Occipital lobe (tissue), 1 donor: ENCODE measurements at regions not wholly inside any gene's neighbourhood (a gene's known extent, or its start where the extent isn't known, plus 50 kb on each side); places are given as distances from the start of the nearest gene placed in this dataset.
"Not testable (repeated sequence)": the region's sequence is repeated elsewhere in the genome, so short reads cannot be mapped to it uniquely, and the experiment has no call there.

Experiments
- DNase-seq: peaks from one replicate; lab custom pipeline; 2025; lab: John Stamatoyannopoulos, UW

DNA sequence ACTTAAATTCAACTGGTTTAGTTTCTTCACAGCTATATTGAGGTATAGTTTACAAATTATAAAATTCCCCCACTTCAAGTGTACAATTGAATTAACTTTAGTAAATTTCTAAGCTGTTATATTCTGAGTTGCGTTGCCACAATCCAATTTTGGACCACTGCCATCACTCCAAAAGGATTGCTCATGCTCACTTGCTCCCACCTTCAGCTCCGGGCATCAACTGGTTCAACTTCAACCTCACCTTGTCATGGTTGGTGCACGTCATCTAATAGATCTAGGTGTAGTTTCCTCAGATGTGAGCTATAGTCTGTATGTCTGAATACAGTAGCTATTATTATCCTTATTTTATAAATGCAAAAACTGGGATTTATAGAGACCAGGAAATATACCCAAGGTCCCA, 942.5 kb upstream of the WWC1 start:
- no peak for DNase-seq

DNA sequence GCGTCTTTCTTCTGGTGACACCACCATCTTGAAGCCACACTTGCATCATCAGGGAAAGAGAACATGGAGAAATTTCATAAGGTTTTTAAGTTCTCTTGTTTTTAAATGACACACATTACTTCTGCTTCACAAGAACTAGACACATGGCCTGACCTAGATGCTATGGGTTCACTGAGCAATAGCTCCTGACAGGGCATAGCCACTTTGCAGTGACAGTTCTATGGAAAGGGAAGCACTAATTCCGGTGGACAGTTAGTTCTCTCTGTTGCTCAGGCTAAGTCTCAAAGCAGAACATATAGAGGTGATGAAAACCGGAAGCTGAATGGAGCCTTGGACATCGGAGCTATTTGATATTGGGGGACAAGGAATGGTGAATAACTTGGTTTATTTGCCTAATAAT, 940.1 kb upstream of the WWC1 start:
- no peak for DNase-seq

- no peak for DNase-seq
These were observed 938.6 kb upstream of the WWC1 start for GRCh38 chr5:167352801-167353200.

GRCh38 chr5:167355346-167355745, 936.1 kb upstream of the WWC1 start:
- no peak for DNase-seq

DNA sequence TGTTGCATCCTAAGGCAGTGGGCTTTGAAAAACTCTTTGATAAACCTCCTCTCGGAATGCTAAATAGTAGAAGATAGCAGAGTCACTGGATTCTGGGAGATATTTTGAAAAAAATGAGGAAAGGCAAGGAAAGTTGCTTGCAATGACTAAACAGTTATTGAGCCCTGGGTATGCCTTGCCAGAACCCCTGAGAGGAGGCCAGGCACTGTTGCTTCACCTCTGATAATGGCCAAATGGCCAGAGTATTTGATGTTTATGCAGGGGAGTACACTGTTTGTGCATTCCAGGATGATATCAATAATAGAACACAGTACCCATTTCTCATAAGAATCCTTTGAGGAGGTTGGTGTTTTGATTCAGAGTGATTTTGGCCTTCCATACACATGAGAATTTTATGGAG, 935.1 kb upstream of the WWC1 start:
- DNase-seq, result no peak

DNA sequence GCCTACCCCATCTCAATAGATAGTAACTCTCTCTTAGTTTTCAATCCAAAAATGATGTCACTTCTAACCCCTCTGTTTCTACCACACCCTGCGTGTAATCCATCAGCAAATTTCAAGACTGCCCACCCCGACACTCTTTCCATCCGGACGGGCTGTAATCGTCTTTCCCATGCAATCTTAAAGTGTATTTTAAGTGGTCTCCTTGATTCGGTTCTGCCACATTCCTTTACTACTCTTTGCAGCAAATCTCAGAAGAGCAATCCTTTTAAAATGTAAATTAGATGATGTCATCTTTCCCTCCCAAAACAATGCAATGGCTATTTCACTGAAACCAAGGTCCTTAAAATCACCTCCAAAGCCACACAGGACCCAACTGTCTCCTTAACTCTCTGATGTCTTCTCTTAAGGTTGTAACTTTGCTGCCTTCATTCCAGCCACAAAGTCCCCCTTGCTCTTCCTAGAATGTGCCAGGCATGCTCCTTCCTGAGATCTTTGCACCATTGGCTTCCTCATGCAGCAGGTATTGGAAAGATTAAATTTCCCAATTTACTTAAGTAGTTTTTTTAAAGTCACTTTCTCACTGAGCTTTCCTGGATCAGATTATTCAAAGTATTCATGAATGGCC, 932.5 kb upstream of the WWC1 start:
- DNase-seq, result no peak

GRCh38 chr5:167361795-167362194, 929.6 kb upstream of the WWC1 start:
- DNase-seq, result no peak

DNA sequence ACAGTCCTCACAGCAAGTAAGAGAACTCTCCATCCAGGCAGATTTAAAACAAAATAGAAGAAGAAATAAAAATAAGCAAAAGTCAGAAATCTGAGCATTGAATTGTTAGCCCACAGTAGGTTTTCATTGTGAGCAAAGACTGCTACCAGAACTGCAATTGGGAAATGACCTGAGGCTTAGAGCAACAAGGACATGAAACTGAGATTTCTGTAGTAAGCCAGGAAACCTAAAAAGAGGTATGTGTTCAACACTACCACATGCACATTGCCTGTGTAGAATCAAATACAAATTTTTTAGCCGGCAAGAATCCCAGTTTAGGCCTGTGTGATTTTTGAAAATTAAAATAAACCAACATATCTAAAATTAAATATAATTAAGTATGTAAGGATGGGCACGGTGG, 928.4 kb upstream of the WWC1 start:
- no peak for DNase-seq

DNA sequence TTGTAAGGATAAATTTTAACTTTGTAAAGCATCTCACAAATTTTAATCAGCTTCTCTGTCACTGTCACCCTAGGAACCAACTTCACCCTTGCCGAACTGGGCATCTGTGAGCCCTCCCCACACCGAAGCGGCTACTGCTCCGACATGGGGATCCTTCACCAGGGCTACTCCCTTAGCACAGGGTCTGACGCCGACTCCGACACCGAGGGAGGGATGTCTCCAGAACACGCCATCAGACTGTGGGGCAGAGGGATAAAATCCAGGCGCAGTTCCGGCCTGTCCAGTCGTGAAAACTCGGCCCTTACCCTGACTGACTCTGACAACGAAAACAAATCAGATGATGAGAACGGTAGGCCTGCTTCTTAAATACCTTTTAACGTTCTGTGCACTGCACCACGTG, 916.3 kb upstream of the WWC1 start:
- no peak for DNase-seq

- no peak for DNase-seq
These were observed 912.3 kb upstream of the WWC1 start for GRCh38 chr5:167378894-167379723.

GRCh38 chr5:167381457-167381856, 910.0 kb upstream of the WWC1 start:
- no peak for DNase-seq

DNA sequence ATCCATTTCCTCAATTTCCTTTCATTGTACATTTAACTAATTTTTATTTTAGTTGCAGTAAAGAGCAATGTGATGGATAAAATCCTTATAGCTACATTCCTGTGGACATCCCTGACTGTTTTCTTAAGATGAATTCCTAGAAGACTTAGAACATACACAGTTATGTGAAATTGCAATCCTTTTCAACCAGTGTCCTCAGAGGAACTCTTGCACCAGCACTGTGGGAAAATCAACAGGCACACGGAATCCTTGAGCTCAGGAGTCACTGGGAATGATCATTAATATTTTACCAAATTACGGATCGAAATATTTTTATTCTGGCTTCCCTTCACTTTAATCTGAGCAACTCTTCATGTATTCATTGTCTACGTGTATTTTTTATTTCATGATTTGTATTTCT, 901.9 kb upstream of the WWC1 start:
- DNase-seq, result no peak

DNA sequence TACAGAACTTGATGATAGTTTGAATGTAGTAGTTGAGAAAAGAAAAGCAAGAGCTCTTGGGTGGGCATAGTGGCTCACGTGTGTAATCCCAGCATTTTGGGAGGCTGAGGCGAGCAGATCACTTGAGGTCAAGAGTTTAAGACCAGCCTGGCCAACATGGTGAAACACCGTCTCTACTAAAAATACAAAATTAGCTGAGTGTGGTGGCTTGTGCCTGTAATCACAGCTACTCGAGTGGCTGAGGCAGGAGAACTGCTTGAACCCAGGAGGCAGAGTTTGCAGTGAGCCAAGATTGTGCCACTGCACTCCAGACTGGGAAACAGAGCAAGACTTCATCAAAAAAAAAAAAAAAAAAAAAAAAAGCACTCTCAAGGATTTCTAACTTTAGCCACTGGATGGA, 900.2 kb upstream of the WWC1 start:
- DNase-seq, result not testable (repeated sequence)

DNA sequence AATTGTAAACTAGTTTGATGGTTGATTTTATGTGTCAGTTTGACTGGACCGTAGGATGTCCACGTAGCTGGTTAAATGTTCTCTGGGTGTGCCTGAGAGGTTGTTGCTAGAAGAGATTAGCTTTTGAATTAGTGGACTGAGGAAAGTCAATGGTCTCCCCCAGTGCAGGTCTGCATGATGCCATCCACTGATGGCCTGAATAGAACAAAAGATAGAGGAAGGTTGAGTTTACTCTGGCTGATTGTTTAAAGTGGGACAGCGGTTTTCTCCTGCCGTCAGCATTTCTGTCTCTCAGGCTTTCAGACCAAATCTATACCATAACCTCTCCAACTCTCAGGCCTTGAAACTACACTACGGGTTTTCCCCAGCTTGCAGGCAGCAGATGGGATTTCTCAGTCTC, 899.2 kb upstream of the WWC1 start:
- DNase-seq, result no peak

GRCh38 chr5:167393358-167393757, 898.1 kb upstream of the WWC1 start:
- DNase-seq, result no peak

GRCh38 chr5:167402671-167403070, 888.8 kb upstream of the WWC1 start:
- no peak for DNase-seq

- DNase-seq, result no peak
These were observed 884.9 kb upstream of the WWC1 start for GRCh38 chr5:167406513-167406912.

DNA sequence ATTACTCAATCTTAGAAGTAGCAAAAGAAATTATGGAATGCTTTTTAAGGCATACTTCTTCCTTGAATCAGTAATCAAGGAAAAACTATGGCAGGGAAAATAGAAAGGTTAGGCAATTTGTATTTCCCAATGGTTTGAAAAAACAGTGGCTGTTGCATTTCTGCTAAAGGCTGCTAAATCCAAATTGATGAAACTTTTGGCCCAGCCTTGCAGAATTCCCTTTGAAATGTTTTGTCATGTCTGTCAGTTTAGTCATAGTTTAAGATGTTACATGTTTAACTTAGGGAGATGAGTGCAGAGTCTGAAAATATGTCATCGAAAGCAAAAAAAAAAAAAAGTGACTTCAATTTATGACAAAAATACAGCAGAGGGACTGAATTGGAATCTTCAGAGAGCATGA, 878.9 kb upstream of the WWC1 start:
- DNase-seq, result no peak

GRCh38 chr5:167413506-167413905, 877.9 kb upstream of the WWC1 start:
- DNase-seq, result no peak

DNA sequence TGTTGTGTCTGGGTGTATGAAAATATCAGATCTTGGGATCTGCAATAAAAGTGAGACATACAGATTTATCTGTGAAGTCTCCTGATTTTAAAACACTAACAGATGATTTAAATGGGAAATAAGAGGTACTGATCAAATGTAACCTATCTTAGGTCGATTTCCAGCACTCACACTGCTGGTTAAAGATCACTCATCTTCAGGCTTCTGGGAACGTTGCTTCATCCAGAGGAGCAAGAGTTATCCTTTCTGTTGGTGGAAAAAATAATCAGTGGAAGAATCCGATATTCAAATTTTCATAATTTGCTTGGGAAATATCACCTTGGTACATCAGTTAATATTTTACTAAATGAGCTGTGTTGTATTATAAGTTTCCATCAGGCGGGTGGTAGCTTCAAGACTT, 876.8 kb upstream of the WWC1 start:
- no peak for DNase-seq

DNA sequence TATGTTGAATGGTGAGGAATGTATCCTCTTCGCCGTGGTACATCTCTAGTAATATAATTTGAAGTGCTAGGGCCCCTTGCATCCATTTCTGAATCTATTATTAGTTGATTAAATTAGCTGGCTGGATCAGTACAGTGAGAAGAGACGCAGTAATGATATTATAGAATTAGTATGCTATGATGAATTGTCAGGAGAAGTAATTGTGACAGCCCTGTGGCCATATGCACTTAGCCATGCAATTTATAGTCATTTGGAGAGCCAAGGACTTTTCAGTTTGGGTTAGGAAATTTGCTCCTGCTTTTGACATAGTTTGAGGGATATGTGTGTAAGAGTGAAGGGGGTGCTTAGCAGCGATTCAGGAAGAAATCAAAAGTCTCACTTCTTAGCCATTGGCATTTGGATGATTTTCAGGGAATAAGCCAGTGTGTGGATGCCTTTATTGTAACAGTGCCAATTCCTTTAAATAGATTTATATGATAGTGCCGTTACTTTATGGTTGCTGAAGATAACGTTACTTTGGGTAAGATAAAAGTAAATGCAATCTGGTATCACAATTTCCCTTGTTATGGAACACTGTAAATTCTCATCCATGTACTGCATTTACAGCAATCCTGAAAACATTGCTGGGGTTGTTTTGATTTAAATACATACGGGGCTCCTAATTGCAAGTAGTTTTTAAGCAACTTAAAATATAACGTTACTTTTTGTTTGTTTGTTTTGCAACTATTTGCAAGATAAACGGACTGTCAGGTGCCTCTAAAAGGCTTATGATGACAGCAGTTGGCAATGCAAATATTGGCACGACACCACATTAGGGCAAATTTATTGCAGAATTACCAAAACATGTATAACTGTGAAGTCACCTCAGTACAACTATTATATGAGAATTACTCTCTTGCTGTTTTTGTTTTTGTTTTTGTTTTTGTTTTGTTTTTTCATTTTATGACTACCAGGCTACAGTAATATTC, 875.4 kb upstream of the WWC1 start:
- no peak for DNase-seq

GRCh38 chr5:167417662-167418061, 873.8 kb upstream of the WWC1 start:
- no peak for DNase-seq
